HEK293T (cell line): ENCODE measurements at regions not wholly inside any gene's neighbourhood (a gene's known extent, or its start where the extent isn't known, plus 50 kb on each side); places are given as distances from the start of the nearest gene placed in this dataset.

ENCODE experiments used
- ARNT ChIP-seq: fragments of 450-650 bp; IDR thresholded peaks from 2 replicates; pipeline ENCODE4 v1.6.1; 2017; ENCODE audit warnings: mild to moderate bottlenecking
- BHLHE40 ChIP-seq: fragments of 450-650 bp; IDR thresholded peaks from 2 replicates; pipeline ENCODE4 v1.6.1; 2016; ENCODE audit warnings: mild to moderate bottlenecking, moderate library complexity, borderline replicate concordance
- CTBP1 ChIP-seq: fragments of 450-650 bp; IDR thresholded peaks from 2 replicates; pipeline ENCODE4 v1.6.1; 2016; ENCODE audit warnings: borderline replicate concordance
- ELF4 ChIP-seq: fragments of 450-650 bp; IDR thresholded peaks from 2 replicates; pipeline ENCODE4 v1.6.1; 2017; ENCODE audit warnings: antibody characterized with exemption
- FOXA1 ChIP-seq: fragments of 450-650 bp; IDR thresholded peaks from 2 replicates; pipeline ENCODE4 v1.6.1; 2016; ENCODE audit warnings: mild to moderate bottlenecking
- FOXK2 ChIP-seq: fragments of 450-650 bp; IDR thresholded peaks from 2 replicates; pipeline ENCODE4 v1.6.1; 2016; ENCODE audit warnings: mild to moderate bottlenecking
- FOXM1 ChIP-seq: fragments of 450-650 bp; IDR thresholded peaks from 2 replicates; pipeline ENCODE4 v1.6.1; 2017; ENCODE audit warnings: mild to moderate bottlenecking, borderline replicate concordance
- L3MBTL2 ChIP-seq: fragments of 450-650 bp; conservative IDR thresholded peaks from 2 replicates; pipeline ENCODE4 v1.6.1; 2016; ENCODE audit warnings: mild to moderate bottlenecking
- NFRKB ChIP-seq: fragments of 450-650 bp; IDR thresholded peaks from 2 replicates; pipeline ENCODE4 v1.6.1; 2016; ENCODE audit warnings: mild to moderate bottlenecking, moderate library complexity
- SP1 ChIP-seq: fragments of 450-650 bp; IDR thresholded peaks from 2 replicates; pipeline ENCODE4 v1.6.1; 2017
- TARDBP ChIP-seq: fragments of 450-650 bp; IDR thresholded peaks from 2 replicates; pipeline ENCODE4 v1.6.1; 2016
- TF ChIP-seq, protein P1 (sequence below): fragments of 450-650 bp; IDR thresholded peaks from 2 replicates; pipeline ENCODE4 v1.6.1; 2016

DNA sequence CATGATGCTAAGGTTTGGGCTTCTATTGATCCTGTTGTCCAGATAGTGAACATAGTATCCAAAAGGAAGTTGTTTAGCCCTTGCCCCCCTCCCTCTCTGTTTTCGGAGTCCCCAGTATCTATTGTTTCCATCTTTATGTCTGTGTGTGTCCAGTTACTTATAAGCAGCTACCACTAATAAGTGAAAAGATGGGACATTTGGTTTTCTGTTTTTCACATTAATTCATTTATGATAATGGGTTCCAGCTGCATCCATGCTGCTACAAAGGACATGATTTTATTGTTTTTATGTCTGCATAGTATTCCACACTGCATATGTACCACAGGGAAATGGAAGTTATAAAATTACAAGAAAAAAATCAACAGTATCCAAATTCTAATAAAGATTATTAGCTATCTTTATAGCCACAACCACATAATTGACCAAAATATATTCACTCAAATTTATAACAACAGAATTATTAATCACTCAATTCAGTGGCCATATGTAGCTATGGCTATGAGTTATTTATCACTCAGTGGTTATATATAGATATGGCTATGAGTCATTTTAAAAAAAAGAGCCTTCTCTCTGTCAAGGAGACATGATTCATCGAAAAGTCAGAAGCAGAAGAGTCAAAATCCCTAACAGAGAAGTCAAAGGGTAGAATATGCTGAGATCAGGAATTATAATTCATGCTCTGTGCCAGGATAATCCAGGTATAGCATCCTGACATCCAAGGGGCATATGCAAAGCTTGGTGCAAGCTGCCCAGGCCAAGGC, 367.5 kb downstream of the DEPDC1B start:
- no peak for TF ChIP-seq BHLHE40
- TF ChIP-seq, protein P1, sequence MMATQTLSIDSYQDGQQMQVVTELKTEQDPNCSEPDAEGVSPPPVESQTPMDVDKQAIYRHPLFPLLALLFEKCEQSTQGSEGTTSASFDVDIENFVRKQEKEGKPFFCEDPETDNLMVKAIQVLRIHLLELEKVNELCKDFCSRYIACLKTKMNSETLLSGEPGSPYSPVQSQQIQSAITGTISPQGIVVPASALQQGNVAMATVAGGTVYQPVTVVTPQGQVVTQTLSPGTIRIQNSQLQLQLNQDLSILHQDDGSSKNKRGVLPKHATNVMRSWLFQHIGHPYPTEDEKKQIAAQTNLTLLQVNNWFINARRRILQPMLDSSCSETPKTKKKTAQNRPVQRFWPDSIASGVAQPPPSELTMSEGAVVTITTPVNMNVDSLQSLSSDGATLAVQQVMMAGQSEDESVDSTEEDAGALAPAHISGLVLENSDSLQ: no peak
- no peak for TF ChIP-seq FOXK2
- no peak for TF ChIP-seq FOXM1
- no peak for TF ChIP-seq CTBP1
- TF ChIP-seq ELF4: no peak
- no peak for TF ChIP-seq TARDBP
- no peak for TF ChIP-seq SP1
- TF ChIP-seq FOXA1: no peak
- TF ChIP-seq ARNT: no peak
- TF ChIP-seq L3MBTL2: no peak
- TF ChIP-seq NFRKB: no peak
